ENCODE measurements at regions not wholly inside any gene's neighbourhood (a gene's known extent, or its start where the extent isn't known, plus 50 kb on each side); places are given as distances from the start of the nearest gene placed in this dataset.

DNA sequence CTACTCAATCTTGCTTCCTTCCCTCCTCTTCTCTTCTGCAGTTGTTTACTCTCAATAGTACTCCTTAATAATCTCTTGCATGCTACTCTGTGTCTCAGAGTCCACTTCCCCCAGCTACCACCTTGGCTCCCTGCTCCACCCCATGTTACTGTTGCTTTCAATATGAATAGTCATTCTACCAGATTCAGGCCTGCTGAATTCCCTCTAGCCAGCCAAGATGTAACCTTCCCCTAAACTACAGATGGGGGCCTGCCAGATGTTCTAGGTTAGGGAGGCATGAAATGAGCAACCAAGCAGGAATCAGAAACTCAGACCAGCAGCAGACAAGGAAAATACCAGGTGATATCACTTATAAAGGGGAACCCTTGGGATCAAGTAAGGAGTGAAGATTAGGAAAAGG lies 392.1 kb upstream of the DDHD1 start:
- DNase-seq (ENCODE audit: low spot score) = no peak

GRCh38 chr14:53542732-53543131 lies 389.6 kb upstream of the DDHD1 start:
- no peak for DNase-seq (ENCODE audit: low spot score)

DNA sequence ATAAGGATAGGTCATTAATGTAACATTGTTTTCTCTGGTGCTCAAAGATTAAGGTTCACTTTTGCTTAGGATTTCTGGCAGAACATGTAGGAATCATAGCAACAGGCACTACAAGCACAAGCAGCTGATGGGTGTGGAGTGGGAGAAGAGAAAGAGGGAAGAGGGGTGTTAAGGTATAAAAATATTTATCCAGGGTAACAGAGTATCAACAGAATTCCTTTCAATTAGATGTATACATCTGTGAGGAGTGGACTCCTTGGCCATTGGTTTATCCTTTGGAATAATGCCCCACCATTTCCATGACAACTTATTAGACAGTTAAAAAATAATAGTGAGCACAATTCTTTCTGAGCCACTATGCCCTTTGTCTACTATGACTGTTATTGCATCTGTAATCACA lies 388.3 kb upstream of the DDHD1 start:
- no peak for DNase-seq (ENCODE audit: low spot score)

DNA sequence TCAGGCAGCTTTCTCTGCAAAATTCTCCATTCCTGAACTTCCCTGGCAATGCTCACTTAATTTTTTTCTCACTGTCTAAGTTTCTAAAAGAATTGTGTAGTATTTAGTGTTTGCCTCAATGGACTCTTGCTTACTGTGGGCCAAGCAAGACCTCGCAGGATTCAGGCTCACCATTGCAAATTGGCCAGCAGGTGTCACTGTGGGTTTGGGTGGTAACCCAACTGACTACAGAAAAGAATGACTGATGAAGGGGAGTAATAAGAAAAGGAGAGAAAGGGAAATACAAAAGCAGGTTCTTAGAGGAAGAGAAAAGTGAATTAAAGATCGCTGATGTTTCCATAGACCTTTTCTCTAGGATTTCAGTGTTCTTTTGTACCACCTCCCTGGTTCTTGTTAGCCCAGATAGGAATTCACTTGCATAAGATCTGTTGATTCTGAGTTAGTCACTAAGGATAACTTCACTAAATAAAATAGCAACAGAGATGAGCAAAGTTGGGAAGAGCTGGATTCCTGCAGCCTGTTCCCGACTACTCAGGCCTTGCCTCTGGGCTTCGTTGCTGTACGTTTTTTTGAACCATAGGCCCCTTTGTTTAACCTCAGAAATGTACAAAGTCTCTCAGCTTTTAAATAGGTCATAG lies 386.5 kb upstream of the DDHD1 start:
- DNase-seq (ENCODE audit: low spot score) = peak; percentile 69

DNA sequence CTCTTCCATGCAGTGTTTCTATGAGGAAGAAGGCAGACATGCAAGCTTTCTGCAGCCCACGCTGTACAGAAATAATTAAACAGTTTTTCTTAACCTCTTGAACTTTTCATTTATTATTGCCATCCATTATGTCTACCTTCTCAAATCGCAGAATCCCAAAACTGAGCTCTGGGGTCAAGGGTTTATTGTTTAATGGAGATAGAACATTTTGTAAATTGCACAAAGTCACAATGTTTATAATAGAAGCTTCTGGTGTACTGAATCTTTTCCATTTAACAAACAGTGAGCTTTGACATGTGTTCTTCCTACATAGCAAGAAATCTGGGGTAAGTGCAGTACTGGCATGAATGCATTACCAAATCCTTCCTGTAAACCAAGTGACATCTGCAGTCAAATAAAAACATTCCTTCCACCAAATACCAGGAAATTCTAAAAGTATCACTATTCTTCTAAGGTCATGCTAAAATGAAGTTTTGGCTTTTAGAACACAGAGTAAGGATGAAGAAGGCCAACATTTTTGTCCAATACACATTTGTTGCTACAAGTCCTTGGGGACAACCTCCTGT lies 385.3 kb upstream of the DDHD1 start:
- DNase-seq (ENCODE audit: low spot score) = no peak

DNA sequence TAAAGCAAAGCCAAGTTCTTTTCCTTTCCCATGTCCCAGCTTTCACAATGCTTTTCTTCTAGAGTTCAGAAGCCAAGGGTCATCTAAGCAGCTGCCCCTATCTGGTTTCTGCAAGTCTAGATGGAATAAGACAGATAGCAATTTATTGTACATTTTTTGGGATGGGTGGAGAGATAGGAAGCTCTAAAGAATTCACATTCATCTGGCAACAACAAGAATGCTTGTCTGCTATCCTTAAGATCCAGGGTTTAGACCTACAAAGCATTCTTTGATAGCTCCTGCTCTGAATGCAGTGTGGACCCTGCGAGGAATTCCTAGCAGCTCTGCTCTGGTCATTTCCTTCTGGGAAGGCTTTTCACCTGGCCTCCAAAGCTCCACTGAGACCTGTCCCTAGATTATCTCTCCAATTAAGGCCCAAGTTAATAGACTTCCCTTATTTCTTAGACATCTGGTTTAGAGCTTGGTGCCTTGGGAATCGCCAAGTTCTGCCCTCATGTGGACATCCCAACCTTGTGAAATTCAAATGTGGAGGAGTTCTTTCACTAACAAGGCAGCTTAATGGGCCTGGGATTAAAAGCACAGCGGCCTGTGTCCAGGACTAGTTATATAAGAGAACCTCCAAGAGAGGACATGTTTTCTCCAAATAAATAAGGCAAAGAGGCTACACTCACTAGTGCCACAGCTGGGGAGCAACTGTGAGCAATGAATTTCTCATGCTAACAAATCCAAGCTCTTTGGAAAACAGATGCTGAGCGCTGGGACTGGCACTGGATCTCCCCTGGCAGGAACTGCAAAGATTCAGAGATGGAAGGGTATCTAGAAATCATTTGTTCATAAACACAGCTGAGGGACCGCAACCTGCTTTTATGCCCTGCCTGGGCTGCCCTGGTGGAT lies 384.5 kb upstream of the DDHD1 start:
- no peak for DNase-seq (ENCODE audit: low spot score)

DNA sequence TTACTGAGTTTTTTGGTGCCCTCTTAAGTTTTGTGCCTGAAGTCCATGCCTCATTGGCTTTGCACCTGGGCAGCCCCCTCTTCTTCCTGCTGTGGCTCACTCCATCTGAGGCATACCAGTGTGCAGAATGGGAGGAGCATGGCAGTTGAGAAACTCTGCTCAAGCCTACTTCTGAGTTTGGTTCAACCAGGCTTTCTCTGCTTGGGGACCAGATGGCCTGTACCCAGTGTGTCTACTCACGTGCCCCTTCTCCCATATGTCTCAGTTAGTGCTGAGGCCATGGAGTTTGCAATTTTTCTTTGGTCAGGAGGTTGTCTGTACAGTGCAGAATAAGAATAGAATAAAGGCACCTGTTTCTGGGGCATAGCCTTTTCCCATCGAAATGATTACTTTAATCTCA lies 383.3 kb upstream of the DDHD1 start:
- DNase-seq (ENCODE audit: low spot score) = no peak

- DNase-seq (ENCODE audit: low spot score) = no peak
Measured at GRCh38 chr14:53534841-53535240, 381.7 kb upstream of the DDHD1 start.

- no peak for DNase-seq (ENCODE audit: low spot score)
Measured at GRCh38 chr14:53533384-53533970, 380.4 kb upstream of the DDHD1 start.

- no peak for DNase-seq (ENCODE audit: low spot score)
Measured at GRCh38 chr14:53532853-53533252, 379.7 kb upstream of the DDHD1 start.

DNA sequence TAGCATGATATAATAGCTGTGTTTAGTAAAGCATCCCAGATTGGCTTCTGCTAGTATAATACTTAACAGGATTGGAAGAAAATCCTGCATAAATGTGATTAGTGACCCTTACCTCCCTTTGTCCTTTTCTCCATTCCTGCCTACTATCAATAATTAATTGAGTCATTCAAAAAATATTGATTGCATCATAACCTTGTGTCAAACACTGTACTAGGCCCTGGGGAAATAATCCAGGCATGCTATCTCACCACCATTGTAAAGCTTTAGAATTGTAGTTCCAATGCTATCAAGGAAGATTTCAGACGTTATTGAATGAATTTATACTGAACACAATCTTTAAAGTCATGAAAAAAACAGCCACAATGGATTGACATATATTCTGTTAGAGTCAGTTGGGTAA lies 378.6 kb upstream of the DDHD1 start:
- no peak for DNase-seq (ENCODE audit: low spot score)

DNA sequence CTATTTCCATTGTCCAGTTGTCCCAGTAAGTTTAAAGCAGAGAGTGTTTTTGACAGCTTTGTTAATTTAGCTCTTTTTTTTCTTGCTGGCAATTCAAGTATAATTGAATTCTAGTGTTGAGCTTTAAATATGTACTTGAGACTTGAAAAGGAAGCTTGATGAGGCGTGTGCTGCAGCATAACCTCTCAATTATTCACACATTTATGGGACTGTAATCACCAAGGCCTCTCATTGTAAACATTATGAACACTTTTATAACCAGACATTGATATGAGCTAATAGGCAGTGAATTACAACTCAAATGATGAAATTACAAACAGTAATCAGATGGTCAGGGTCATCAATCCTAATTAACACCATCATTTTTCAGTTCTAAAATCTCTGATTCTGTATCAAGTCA lies 378.0 kb upstream of the DDHD1 start:
- DNase-seq (ENCODE audit: low spot score) = no peak

DNA sequence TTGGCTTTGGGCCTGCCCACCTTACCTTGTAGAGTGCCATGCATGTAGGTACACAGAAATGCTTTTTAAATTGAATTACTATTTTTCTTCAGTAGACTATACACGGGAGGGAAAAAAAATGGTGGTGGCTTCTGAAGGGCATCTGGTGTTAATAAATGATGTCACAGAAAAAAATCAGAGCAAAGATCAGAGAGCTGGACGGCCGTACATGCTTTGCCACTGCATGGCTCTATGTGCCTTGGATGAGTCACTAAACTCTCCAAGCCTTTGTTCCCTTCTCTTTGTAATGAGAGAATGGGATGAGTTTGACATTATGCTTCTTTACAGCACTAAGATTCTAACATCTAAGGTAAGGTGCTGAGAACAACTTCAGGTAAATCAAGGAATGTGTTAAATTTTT lies 376.4 kb upstream of the DDHD1 start:
- no peak for DNase-seq (ENCODE audit: low spot score)

GRCh38 chr14:53528185-53528671 lies 375.1 kb upstream of the DDHD1 start:
- DNase-seq (ENCODE audit: low spot score) = peak; percentile 28

DNA sequence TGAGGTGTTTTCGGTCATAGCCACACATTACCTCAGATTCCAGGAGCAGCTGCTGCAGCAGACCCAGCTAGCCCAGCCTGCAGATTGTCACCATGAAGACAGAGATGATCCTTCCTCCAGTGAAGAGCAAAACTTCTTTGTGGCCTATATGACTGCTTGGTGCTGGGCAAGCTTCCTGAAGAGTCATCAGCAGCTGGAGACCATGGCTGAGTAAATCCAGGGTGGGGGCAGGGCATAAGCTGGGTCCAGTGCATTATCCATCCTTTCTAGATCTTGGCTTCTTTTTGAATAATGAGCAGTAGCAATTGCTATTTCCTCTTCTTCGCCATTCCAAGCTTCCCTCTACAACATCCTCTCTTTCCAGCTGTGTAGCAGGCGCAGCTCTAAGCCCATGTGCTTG lies 373.1 kb upstream of the DDHD1 start:
- DNase-seq (ENCODE audit: low spot score) = no peak

DNA sequence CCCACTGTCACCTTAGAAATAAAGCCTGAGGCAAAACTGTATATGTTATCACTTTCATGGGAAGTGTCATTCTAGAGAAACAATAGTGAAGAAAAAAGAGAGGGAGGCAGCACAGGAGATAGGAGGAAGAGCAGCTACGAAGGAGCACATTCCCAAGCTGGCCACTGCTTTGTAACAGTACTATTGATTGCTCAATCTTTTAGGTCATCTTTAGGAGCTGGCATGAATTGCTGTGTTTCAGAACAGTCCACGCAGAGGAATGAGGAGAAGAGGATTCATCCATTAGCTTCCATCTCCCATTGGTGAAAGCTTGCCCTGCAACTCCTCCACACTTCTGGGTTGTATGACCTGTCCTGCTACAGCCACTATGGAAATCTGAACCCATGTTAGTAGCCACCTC lies 372.5 kb upstream of the DDHD1 start:
- DNase-seq (ENCODE audit: low spot score) = peak; percentile 44

- DNase-seq (ENCODE audit: low spot score) = no peak
Measured at GRCh38 chr14:53524391-53524790, 371.3 kb upstream of the DDHD1 start.

- DNase-seq (ENCODE audit: low spot score) = no peak
Measured at GRCh38 chr14:53523226-53523625, 370.1 kb upstream of the DDHD1 start.

- no peak for DNase-seq (ENCODE audit: low spot score)
Measured at GRCh38 chr14:53520078-53520928, 367.2 kb upstream of the DDHD1 start.

- no peak for DNase-seq (ENCODE audit: low spot score)
Measured at GRCh38 chr14:53519137-53519536, 366.0 kb upstream of the DDHD1 start.

GRCh38 chr14:53517270-53517960 lies 364.3 kb upstream of the DDHD1 start:
- no peak for DNase-seq (ENCODE audit: low spot score)
